Cardiac fibroblast (primary cell): ENCODE measurements at regions not wholly inside any gene's neighbourhood (a gene's known extent, or its start where the extent isn't known, plus 50 kb on each side); places are given as distances from the start of the nearest gene placed in this dataset.

Source experiments
- DNase-seq, 2 donors: peaks; one replicate each; pipeline versions ENCODE4 v3.0.0 to v3.0.0-alpha.2; 2010; ENCODE audit warnings: low read depth in 2 of 2
- H3K4me3 ChIP-seq, 2 donors: replicated peaks in 1 of 2; 1 replicate in 1 of 2; 2 replicates in 1 of 2; pipeline ENCODE4 v1.5.1; 2011; ENCODE audit warnings: low read depth in 2 of 2, low read length in 2 of 2, mild to moderate bottlenecking in 2 of 2, moderate library complexity in 1 of 2
- TF ChIP-seq, protein P1 (sequence below): IDR thresholded peaks from one replicate; pipeline ENCODE4 v1.5.1; 2011; ENCODE audit warnings: low read depth, mild to moderate bottlenecking, low read length, inconsistent platforms

DNA sequence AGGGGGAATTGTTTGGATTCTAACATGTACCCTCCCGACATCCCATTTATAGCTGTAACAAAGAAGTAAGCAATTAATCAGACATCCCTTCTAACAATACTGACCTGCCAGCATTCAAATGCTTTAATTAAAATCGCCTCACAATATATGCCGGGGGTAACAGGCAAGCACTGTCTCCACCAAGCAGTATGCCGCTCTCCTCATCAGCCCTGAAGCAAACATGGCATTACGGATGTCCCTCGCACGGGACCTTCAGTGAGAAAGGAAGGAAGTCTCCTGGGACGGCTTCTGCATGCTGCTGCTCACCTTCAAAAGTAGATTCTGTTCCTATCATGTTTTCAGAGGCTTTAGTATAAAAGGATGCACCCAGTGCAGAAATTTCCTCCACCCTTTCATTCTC, 292.7 kb upstream of the POU3F3 start:
- H3K4me3 ChIP-seq: no peak overlapping the region
- no peak for DNase-seq
- TF ChIP-seq, protein P1, sequence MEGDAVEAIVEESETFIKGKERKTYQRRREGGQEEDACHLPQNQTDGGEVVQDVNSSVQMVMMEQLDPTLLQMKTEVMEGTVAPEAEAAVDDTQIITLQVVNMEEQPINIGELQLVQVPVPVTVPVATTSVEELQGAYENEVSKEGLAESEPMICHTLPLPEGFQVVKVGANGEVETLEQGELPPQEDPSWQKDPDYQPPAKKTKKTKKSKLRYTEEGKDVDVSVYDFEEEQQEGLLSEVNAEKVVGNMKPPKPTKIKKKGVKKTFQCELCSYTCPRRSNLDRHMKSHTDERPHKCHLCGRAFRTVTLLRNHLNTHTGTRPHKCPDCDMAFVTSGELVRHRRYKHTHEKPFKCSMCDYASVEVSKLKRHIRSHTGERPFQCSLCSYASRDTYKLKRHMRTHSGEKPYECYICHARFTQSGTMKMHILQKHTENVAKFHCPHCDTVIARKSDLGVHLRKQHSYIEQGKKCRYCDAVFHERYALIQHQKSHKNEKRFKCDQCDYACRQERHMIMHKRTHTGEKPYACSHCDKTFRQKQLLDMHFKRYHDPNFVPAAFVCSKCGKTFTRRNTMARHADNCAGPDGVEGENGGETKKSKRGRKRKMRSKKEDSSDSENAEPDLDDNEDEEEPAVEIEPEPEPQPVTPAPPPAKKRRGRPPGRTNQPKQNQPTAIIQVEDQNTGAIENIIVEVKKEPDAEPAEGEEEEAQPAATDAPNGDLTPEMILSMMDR: no peak

DNA sequence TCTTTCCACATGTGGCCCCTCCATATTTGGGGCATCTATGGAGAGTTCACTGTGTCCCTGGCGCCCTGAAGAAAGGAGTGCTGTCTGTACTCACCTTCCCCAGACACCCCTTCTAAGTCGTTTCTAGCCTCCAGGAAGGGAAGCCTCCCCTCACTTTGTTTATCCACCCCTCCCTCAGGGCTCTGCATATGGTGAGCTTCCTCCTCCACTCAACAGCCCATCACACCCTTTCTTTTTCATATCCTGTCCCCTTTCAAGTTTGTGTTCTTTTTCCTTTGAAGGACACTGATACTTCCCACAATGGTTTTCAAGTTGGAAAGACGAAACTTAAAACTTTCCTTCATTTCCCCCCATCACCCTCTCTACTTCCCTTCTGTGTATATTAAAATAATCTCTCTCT, 291.4 kb upstream of the POU3F3 start:
- no peak for DNase-seq
- no peak overlapping the region for H3K4me3 ChIP-seq
- TF ChIP-seq, protein P1: no peak

DNA sequence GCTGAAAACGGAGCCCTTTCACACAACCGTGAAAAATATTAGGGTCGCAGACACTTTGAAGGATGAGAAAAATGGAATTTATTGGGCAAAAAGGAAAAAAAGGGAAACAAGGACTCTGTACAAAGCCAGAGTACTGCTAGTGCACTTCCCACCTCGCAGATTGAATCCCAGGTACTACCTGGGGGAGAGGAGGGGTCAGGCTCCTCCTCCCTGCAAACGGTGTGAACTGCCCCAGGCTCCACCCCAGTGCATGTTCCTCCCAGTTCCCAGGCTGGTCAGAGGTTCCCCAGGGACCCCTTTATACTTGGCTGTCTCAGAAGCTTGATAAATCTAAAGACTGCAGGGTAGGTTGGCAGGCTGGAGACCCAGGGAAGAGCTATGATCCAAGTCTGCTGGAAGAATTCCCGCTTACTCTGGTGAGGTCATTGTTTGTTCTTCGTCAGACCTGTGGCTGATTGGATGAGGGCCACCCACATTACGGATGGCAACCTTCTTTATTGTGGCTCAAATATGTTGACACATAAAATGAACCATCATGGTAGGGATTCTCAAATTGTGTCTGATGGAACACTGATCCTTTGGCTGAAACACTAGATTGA, 290.4 kb upstream of the POU3F3 start:
- H3K4me3 ChIP-seq: no peak overlapping the region
- no peak for DNase-seq
- TF ChIP-seq, protein P1: no peak

DNA sequence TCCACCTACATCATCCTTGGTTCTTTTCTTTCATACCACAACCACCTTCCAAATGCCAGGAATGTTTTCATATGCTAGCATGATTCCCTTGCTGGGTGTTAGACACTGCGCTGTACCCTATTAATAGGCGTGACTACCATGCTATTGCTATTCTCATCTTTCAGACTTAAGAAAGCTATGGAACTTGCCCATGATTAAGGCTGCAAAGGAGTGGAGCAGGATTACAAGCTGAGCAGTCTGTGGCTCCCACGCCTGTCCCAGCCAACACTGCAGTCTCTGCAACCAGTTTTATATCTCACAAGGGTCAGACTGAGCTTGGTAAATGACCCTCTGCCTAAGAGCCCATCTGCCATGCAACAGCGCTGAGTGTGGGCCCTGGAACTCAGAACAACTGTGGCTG, 285.7 kb upstream of the POU3F3 start:
- no peak overlapping the region for H3K4me3 ChIP-seq

DNA sequence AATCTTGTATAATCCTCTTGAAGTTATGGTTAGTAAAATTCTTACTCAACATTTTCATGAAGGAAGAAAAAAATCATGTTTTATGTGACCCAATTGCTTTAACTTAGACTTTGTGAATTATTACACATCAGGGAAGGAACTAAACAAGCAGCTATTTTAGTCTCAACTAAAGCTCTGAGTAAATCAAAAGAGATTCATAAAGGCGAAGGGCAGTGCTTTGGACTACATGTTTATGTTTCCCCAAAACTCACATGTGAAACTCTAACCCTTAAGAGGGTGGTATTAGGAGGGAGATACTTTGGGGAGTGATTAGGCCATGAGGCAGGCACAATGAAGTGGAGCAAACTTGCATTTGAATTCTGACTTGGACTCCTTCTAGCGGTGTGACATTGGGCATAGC, 283.7 kb upstream of the POU3F3 start:
- DNase-seq: no peak
- no peak overlapping the region for H3K4me3 ChIP-seq
- TF ChIP-seq, protein P1: no peak

More for the DNA sequence above, 285.7 kb upstream of the POU3F3 start:
- no peak for DNase-seq
- TF ChIP-seq, protein P1: no peak

DNA sequence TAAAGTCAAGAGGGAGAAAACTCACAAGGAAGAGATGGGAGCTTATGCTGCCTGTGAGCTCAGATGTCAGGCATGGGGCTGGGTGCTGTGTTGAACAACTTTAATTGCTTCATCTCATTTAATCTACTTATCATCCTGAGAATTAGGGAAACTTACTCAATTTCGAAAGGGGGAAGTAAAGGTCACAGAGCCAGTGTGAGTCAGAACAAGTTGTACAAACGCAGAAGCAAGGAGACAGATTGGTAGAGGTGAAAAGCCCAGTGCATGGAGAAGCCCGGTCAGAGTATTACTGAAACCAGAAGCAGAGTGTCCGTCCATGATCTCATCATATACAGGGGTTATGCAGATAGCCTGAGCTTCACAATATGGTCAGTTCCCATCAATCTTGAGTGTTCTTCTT, 281.1 kb upstream of the POU3F3 start:
- DNase-seq: no peak
- TF ChIP-seq, protein P1: no peak

DNA sequence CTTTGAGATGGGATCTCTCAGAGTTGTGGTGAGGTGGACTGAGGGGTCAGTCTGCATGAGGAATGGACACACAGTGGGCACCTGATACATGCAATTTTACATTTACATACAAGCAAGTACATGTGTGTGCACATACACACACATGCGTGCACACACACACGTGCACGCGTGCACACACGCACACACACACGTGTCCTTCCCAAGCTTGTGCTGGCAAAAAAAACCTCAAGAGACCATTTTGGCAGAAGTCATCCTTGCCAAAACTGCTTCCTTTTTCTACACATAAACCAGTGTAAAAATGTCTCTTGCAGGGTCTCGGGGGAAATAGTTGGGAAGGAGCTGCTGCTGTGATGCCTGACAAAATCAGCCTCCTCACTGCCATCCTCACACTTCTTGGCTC, 279.5 kb upstream of the POU3F3 start:
- DNase-seq: no peak
- no peak overlapping the region for H3K4me3 ChIP-seq
- TF ChIP-seq, protein P1: no peak

More for the DNA sequence above, 281.1 kb upstream of the POU3F3 start:
- no peak overlapping the region for H3K4me3 ChIP-seq
